ENCODE measurements at regions not wholly inside any gene's neighbourhood (a gene's known extent, or its start where the extent isn't known, plus 50 kb on each side); places are given as distances from the start of the nearest gene placed in this dataset.
A peak's percentile ranks its signal among the peaks of the same experiment; 100 is the strongest.

DNA sequence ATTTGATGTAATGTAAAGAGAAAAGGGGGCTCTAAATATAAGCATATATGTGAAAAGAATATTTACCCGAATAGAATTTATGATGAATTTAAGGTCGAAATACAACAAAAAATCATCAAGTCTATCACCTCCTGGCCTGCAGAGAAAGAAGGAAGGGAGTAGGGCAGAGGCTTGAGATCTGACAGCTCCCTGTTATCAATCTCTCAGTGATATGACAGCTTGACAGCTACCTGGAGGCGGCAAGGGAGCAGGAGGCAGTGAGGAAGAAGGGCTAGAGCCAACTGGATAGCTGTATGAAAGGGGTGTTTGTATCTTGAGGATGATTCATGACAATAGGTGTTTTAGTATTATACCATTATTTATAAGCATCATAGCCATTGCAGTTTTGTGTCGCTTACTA is 299.8 kb upstream of the DNAJC19 start:
- ATAC-seq (no peak), DNase-seq (no peak)
- Histone ChIP-seq H3K27me3 (ENCODE audit: low read depth) (no peaks in the 10 kb centered on the region), H3K4me1 (no peaks in the 10 kb centered on the region), H3K36me3 (no peaks in the 10 kb centered on the region), H3K4me3 (no peak overlapping the region), H3K27ac (no peak overlapping the region), H3K9me3 (no peaks in the 10 kb centered on the region)
- TF ChIP-seq, protein P1, sequence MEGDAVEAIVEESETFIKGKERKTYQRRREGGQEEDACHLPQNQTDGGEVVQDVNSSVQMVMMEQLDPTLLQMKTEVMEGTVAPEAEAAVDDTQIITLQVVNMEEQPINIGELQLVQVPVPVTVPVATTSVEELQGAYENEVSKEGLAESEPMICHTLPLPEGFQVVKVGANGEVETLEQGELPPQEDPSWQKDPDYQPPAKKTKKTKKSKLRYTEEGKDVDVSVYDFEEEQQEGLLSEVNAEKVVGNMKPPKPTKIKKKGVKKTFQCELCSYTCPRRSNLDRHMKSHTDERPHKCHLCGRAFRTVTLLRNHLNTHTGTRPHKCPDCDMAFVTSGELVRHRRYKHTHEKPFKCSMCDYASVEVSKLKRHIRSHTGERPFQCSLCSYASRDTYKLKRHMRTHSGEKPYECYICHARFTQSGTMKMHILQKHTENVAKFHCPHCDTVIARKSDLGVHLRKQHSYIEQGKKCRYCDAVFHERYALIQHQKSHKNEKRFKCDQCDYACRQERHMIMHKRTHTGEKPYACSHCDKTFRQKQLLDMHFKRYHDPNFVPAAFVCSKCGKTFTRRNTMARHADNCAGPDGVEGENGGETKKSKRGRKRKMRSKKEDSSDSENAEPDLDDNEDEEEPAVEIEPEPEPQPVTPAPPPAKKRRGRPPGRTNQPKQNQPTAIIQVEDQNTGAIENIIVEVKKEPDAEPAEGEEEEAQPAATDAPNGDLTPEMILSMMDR (IDR thresholded peaks at IDR 0.05), result no peak
- intact Hi-C loops (cut with DNase I), result no loop called here

DNA sequence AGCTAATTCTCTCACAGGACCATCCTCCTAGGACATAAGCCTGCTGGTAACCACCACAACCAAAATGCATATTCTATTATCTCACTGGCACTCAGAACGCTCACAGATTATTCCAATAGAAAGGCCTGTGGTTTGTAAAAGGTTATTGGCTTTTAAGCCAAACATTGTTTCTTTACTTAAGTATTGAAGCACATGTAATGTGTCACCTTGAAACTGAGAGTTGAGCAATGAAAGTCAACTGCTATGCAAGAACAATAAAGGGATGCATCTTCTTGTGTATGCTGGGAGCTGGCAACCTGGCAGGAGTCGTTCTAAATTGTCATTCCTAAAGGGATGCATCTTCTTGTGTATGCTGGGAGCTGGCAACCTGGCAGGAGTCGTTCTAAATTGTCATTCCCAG is 298.6 kb upstream of the DNAJC19 start:
- H3K27me3 ChIP-seq (ENCODE audit: low read depth), result no peaks in the 10 kb centered on the region
- no peaks in the 10 kb centered on the region for H3K9me3 ChIP-seq
- no peak overlapping the region for H3K4me3 ChIP-seq
- no peak overlapping the region for H3K27ac ChIP-seq
- DNase-seq, result no peak
- H3K4me1 ChIP-seq, result no peaks in the 10 kb centered on the region
- H3K36me3 ChIP-seq, result no peaks in the 10 kb centered on the region
- TF ChIP-seq, protein P1 (IDR thresholded peaks at IDR 0.05), result no peak
- no peak for ATAC-seq
- intact Hi-C loops (cut with DNase I), result no loop called here

DNA sequence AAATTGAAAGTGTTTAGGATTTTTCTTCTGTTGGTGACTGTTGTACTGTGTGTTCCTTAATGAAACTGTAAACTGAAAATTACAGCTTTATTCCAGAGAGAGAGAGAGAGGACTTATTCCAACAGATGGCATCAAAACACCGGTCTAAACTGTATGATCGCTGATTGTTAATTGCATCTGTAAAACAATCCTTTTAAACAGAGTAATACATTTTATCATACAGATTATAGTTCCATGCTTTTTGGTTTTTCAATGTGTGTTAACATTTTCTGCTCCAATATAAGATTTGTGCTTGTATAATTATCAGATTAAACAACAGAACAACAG is 289.7 kb upstream of the DNAJC19 start:
- H3K36me3 ChIP-seq, result no peaks in the 10 kb centered on the region
- no peaks in the 10 kb centered on the region for H3K27me3 ChIP-seq (ENCODE audit: low read depth)
- intact Hi-C loops (cut with DNase I), result no loop called here
- H3K4me1 ChIP-seq, result no peaks in the 10 kb centered on the region
- no peak overlapping the region for H3K27ac ChIP-seq
- ATAC-seq (no peak), DNase-seq (no peak)
- TF ChIP-seq, protein P1 (IDR thresholded peaks at IDR 0.05), result no peak
- H3K4me3 ChIP-seq, result no peak overlapping the region
- no peaks in the 10 kb centered on the region for H3K9me3 ChIP-seq

DNA sequence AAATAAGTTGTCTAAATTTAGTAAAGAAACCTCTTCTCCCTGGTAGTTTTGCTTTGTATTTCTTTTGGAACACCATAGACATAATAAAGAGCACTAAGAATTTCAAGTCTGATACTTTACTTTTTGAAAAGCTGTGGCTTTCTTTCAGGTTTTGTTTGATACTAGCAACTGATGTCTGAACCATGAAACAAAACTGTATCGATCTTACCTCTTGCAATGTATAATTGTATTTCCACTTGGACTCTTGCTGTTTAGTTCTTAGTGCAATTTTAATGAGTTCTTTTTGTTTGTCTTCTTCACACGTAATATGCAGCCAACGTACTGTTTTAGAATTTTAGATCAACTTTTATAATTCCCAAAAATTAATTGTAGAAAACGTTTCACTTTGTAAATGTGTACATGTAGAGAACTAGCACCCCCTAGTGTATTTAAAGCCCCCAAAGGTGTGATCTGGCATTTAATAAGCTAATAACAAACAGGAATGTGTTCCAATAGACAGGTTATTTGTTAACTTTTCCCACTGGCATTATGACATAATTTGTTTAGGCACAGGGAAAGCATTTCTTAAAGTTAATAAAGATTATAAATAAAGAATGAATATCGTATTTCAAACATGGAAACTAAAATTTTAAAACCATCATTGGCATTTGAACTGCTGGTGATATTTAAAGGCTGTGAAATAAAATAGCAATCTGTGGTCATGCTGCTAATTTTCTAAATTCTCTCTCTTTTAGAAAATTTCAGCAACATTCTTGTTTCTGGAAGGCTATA is 289.1 kb upstream of the DNAJC19 start:
- DNase-seq, result no peak
- no peak for ATAC-seq
- H3K27ac ChIP-seq, result no peak overlapping the region
- H3K36me3 ChIP-seq, result no peaks in the 10 kb centered on the region
- TF ChIP-seq, protein P1 (IDR thresholded peaks at IDR 0.05), result peak; percentile 9
- no peak overlapping the region for H3K4me3 ChIP-seq
- H3K27me3 ChIP-seq (ENCODE audit: low read depth), result no peaks in the 10 kb centered on the region
- no peaks in the 10 kb centered on the region for H3K9me3 ChIP-seq
- intact Hi-C loops (cut with DNase I), result no loop called here
- no peaks in the 10 kb centered on the region for H3K4me1 ChIP-seq

DNA sequence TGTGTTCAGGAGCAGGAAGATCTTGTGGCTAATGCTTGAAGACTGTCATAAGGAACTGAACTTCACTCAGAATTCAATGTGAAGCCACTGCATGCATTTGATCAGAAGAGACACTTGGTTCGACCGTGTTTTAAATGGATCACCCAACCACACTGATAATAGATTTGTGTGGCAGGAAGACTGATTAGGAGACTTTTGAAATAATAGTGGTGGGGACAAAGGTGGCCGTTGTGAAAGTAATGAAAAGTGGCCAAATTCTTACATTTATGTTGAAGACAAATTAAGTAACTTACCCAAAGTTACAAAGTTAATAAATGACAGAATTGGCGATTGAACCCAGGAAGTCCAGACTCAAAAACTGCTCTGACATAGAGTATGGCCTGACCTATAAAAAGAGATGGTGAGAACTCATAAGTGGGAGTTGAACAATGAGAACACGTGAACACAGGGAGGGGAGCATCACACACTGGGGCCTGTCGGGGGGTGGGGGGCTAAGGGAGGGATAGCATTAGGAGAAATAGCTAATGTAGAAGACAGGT is 286.9 kb upstream of the DNAJC19 start:
- Histone ChIP-seq H3K4me1 (no peaks in the 10 kb centered on the region), H3K27ac (no peak overlapping the region), H3K9me3 (no peaks in the 10 kb centered on the region), H3K27me3 (ENCODE audit: low read depth) (no peaks in the 10 kb centered on the region), H3K4me3 (no peak overlapping the region), H3K36me3 (no peaks in the 10 kb centered on the region)
- ATAC-seq (no peak), DNase-seq (no peak)
- intact Hi-C loops (cut with DNase I), result no loop called here
- TF ChIP-seq, protein P1 (IDR thresholded peaks at IDR 0.05), result no peak
